ENCODE measurements at regions not wholly inside any gene's neighbourhood (a gene's known extent, or its start where the extent isn't known, plus 50 kb on each side); places are given as distances from the start of the nearest gene placed in this dataset.

DNA sequence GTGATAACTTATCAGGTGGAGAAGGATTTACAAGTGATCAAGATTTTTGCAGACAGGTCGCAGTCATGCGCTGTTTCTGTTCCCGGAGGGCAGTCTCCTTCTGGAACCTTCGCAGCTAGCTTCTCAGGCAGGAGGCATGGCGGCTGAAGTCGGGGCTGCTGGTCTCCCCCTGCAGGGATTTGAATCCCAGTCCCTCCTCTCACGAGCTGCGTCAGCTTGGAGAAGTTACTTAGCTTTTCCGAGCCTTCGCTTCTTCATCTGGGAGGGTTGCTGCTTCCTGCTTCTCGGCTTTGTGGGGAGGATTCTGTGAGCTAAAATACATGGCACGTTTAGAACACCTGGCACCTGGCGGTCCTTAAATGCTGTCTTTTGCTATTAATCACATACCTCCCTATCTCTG is 287.8 kb upstream of the FOXF1 start:
- no peak overlapping the region for H3K4me3 ChIP-seq (ENCODE audit: low read length)
- WGBS = 26% methylated on average over 13 of the region's 13 CpGs
- H3K4me1 ChIP-seq (ENCODE audit: control insufficient read depth, insufficient read depth, low read length) = no peaks in the 10 kb centered on the region
- intact Hi-C loops (cut with DNase I) = no loop called here
- H3K27ac ChIP-seq (ENCODE audit: low read length) = no peak overlapping the region
- ATAC-seq (no peak), DNase-seq (no peak)
- H3K27me3 ChIP-seq (ENCODE audit: control insufficient read depth, insufficient read depth) = no peaks in the 10 kb centered on the region
- no peaks in the 10 kb centered on the region for H3K9me3 ChIP-seq (ENCODE audit: control insufficient read depth, low read length)

DNA sequence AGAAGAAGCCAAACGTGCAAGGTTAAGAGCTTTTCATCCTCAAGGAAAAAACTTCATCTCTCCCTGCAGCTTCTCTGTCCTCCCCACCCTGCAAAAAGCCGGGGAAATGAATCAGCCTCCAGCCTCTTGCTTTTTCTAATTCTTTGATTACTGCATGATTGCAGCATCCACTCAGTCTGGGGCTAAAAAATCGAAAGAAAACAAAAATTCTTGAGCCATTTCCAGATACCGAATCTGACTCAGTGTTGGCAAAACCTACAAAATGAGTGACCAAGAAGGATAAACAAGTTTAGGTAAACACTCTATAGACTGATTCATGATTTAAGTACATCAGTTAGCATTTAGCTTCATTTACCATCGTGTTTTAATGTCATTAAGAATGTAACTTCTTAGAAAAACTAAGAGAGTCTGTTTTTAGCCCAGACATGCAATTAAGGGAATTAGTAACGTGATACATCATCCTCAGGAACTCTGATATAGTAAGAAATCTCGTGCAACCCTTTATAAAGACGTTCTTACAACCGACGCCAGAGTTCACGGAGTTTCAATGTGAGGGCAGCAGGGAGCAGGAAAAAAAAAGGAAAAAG is 287.3 kb upstream of the FOXF1 start:
- intact Hi-C loops (cut with DNase I) = no loop called here
- no peaks in the 10 kb centered on the region for H3K9me3 ChIP-seq (ENCODE audit: control insufficient read depth, low read length)
- H3K27me3 ChIP-seq (ENCODE audit: control insufficient read depth, insufficient read depth) = no peaks in the 10 kb centered on the region
- no peaks in the 10 kb centered on the region for H3K4me1 ChIP-seq (ENCODE audit: control insufficient read depth, insufficient read depth, low read length)
- no peak overlapping the region for H3K4me3 ChIP-seq (ENCODE audit: low read length)
- no peak for ATAC-seq
- DNase-seq = no peak
- H3K27ac ChIP-seq (ENCODE audit: low read length) = no peak overlapping the region
- 34% methylated on average over 11 of the region's 11 CpGs for WGBS

DNA sequence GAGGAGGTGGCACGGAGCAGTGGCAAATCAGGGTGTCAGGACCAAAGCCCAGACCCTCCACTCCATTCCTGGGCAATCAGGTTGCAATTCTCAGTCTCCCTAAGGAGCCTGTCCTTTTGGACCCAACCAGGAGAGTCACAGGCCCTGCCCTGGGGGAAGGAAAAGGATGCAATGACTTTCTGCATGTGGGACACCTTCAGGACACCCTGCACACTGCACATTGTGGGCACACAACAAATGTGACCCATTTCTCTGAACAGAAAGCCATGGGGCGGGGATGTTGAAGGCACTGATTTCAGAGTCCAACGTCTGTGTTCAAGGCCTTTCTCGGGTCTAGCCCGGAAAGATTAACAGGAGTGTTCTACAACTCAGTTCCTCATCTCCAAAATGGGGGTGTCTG is 286.2 kb upstream of the FOXF1 start:
- intact Hi-C loops (cut with DNase I) = no loop called here

DNA sequence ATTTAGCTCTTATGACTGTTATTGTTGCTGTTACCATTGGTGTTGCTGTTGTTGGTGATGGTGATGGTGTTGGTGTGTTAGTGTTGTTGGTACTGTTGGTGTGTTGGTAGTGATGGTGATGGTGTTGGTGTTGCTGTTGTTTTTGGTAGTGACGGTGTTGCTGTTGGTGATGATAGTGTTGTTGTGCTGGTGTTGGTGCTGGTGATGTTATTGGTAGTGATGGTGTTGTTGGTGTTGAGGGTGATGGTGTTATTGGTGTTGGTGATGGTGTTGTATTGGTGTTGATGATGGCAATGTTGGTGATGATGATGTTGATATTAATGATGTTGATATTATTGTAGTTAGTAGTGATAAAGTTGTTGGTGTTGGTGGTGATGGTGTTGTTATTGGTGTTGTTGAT is 285.7 kb upstream of the FOXF1 start:
- 95% methylated on average over 1 of the region's 1 CpG for WGBS
- no peak for DNase-seq
- no peaks in the 10 kb centered on the region for H3K9me3 ChIP-seq (ENCODE audit: control insufficient read depth, low read length)
- no peak overlapping the region for H3K4me3 ChIP-seq (ENCODE audit: low read length)
- no peak for ATAC-seq
- intact Hi-C loops (cut with DNase I) = no loop called here
- no peaks in the 10 kb centered on the region for H3K27me3 ChIP-seq (ENCODE audit: control insufficient read depth, insufficient read depth)
- H3K4me1 ChIP-seq (ENCODE audit: control insufficient read depth, insufficient read depth, low read length) = no peaks in the 10 kb centered on the region
- H3K27ac ChIP-seq (ENCODE audit: low read length) = no peak overlapping the region

More for the DNA sequence above, 286.2 kb upstream of the FOXF1 start:
- H3K27ac ChIP-seq (ENCODE audit: low read length) = no peak overlapping the region
- WGBS = 96% methylated on average over 5 of the region's 5 CpGs
- H3K9me3 ChIP-seq (ENCODE audit: control insufficient read depth, low read length) = no peaks in the 10 kb centered on the region
- H3K4me1 ChIP-seq (ENCODE audit: control insufficient read depth, insufficient read depth, low read length) = no peaks in the 10 kb centered on the region
- no peaks in the 10 kb centered on the region for H3K27me3 ChIP-seq (ENCODE audit: control insufficient read depth, insufficient read depth)
- DNase-seq = no peak
- ATAC-seq = no peak
- no peak overlapping the region for H3K4me3 ChIP-seq (ENCODE audit: low read length)

DNA sequence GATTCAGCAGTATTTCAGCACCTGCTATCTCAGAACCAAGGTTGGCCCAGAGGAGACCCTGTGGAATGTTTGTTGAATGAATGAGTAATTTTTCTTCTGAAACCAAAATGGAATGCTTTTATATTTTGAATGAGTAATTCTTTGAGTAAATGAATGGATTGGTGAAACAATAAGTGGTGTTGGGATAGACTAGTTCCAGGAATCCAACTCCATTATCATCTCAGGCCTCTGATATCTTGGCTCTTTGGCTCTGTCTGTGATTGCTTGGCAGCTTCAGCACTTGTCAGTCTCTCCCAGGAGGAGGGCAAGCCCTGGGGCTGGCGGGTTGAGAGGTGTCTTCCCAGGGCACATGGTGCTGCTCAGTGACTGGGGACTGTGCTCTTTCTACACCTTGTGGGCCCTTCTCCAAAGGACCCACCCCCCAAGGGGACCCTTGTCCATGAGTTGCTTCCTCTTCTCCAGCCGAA is 284.4 kb upstream of the FOXF1 start:
- DNase-seq (no peak), ATAC-seq (no peak)
- no peaks in the 10 kb centered on the region for H3K9me3 ChIP-seq (ENCODE audit: control insufficient read depth, low read length)
- H3K4me3 ChIP-seq (ENCODE audit: low read length) = no peak overlapping the region
- H3K4me1 ChIP-seq (ENCODE audit: control insufficient read depth, insufficient read depth, low read length) = no peaks in the 10 kb centered on the region
- no peak overlapping the region for H3K27ac ChIP-seq (ENCODE audit: low read length)
- H3K27me3 ChIP-seq (ENCODE audit: control insufficient read depth, insufficient read depth) = no peaks in the 10 kb centered on the region
- WGBS = 64% methylated on average over 2 of the region's 2 CpGs
- intact Hi-C loops (cut with DNase I) = no loop called here

DNA sequence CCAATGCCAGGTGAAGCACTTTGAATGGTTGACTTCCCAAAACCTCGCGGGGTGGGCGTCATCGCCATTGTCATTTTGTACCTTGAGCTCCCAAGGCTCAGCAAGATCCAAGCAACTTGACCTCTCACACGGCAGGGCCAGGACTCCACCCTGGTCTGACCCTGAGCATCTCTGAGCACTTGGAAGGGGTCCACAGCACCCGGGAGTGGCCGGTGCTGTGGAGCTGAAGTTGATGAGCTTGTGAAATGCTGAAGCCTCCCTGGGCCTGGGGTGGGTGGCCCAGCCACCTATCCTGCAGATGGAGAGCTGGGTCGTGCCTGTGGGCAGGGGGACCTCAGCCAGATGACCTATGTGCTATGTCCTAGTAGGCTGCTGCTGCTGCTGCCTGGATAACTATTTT is 283.3 kb upstream of the FOXF1 start:
- intact Hi-C loops (cut with DNase I) = no loop called here
- Histone ChIP-seq H3K9me3 (ENCODE audit: control insufficient read depth, low read length) (no peaks in the 10 kb centered on the region), H3K4me3 (ENCODE audit: low read length) (no peak overlapping the region), H3K27ac (ENCODE audit: low read length) (no peak overlapping the region), H3K27me3 (ENCODE audit: control insufficient read depth, insufficient read depth) (no peaks in the 10 kb centered on the region), H3K4me1 (ENCODE audit: control insufficient read depth, insufficient read depth, low read length) (no peaks in the 10 kb centered on the region)
- WGBS = 92% methylated on average over 8 of the region's 8 CpGs
- ATAC-seq (no peak), DNase-seq (no peak)

DNA sequence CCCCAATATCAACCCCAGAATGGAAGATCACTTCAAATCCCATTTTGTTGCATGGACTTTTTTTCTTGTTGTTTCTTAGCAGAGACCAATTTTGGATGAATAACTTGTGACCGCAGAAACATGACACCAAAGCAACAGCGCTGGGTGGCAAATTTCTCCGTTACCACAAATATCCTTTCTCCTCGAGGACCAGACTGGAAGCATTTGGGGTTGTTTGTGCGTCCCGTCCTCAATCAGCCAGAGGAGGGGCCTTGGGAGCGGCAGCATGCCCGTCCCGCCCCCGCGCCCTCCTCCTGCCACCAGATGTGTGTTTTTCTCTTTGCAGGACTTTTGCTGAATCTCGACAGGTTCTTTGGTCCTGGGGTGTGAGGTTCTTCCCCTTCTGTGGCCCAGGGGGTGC is 282.5 kb upstream of the FOXF1 start:
- no peaks in the 10 kb centered on the region for H3K4me1 ChIP-seq (ENCODE audit: control insufficient read depth, insufficient read depth, low read length)
- H3K27me3 ChIP-seq (ENCODE audit: control insufficient read depth, insufficient read depth) = no peaks in the 10 kb centered on the region
- no peak overlapping the region for H3K4me3 ChIP-seq (ENCODE audit: low read length)
- DNase-seq (no peak), ATAC-seq (no peak)
- intact Hi-C loops (cut with DNase I) = no loop called here
- WGBS = 53% methylated on average over 12 of the region's 12 CpGs
- H3K27ac ChIP-seq (ENCODE audit: low read length) = no peak overlapping the region
- no peaks in the 10 kb centered on the region for H3K9me3 ChIP-seq (ENCODE audit: control insufficient read depth, low read length)

DNA sequence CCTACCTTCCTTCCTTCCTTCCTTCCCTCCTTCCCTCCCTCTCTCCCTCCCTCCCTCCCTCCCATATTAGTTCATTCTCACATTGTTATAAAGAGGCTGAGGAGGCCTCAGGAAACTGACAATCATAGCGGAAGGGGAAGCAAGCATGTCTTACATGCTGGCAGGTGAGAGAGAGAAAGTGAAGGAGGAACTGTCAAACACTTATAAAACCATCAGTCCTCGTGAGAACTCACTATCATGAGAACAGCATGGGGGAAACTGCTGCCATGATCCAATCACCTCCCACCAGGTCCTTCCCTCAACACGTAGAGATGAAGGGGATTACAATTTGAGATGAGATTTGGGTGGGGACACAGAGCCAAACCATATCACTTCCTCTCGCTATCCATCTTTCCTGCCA is 281.6 kb upstream of the FOXF1 start:
- H3K9me3 ChIP-seq (ENCODE audit: control insufficient read depth, low read length) = no peaks in the 10 kb centered on the region
- no peak overlapping the region for H3K27ac ChIP-seq (ENCODE audit: low read length)
- no peaks in the 10 kb centered on the region for H3K4me1 ChIP-seq (ENCODE audit: control insufficient read depth, insufficient read depth, low read length)
- WGBS = 58% methylated on average over 4 of the region's 4 CpGs
- intact Hi-C loops (cut with DNase I) = no loop called here
- ATAC-seq (no peak), DNase-seq (no peak)
- no peaks in the 10 kb centered on the region for H3K27me3 ChIP-seq (ENCODE audit: control insufficient read depth, insufficient read depth)
- H3K4me3 ChIP-seq (ENCODE audit: low read length) = no peak overlapping the region

DNA sequence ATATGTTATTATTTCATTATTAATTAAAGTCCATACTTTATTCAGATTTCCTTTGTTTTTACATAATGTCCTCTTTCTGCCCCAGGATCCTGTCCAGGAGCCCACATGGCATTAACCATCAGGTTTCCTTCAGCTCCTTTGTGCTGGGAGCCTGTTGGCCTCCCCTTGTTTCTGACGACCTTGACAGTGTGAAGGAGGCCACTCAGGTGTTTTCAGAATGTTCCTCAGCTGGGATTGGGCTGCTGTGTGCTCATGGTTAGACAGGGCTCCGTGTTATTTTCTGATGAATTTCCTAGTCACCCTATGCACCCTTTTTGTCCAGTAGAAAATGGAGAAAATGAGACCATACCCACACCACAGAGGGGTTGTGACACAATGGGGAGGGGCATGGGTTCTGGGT is 281.0 kb upstream of the FOXF1 start:
- no peak overlapping the region for H3K27ac ChIP-seq (ENCODE audit: low read length)
- WGBS = 76% methylated on average over 2 of the region's 2 CpGs
- H3K9me3 ChIP-seq (ENCODE audit: control insufficient read depth, low read length) = no peaks in the 10 kb centered on the region
- DNase-seq (no peak), ATAC-seq (no peak)
- H3K27me3 ChIP-seq (ENCODE audit: control insufficient read depth, insufficient read depth) = no peaks in the 10 kb centered on the region
- no peak overlapping the region for H3K4me3 ChIP-seq (ENCODE audit: low read length)
- H3K4me1 ChIP-seq (ENCODE audit: control insufficient read depth, insufficient read depth, low read length) = no peaks in the 10 kb centered on the region
- intact Hi-C loops (cut with DNase I) = no loop called here

DNA sequence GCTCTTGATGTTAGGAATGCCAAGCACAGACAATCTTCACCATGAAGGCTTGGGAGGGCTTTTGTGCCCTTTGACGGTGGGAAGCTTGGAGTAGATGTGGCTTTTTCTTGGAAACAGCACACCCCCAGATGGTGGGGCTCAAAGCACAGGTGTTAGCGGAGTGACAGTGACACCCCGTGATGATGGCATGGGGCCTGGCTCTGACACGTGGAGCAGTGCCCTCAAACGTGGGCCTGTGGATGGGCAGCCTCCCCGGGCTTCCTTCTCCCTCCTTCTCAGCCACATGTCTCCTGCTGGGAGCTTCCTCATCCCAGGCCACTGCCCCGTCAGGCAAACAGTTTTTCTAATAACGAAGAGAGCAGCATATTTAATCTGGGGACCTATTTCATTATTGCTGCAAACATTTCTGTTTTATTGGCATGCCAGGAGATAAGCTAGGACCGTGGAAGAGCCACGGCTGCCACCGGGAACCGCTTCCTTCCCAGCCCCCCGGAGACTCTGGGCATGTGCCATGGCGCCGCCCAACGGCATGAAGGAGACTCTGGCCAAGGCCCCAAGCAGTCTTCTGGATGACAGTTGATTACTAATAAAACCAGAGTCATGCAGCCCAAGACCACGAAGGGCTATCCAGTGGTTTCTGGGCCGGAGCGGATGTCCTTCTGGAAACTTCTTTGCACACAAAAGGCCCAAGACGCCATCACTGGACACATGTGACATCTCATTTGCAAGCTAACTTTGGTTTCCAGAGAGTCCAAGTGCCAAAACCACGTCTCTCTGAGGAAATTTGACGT is 280.3 kb upstream of the FOXF1 start:
- 83% methylated on average over 22 of the region's 22 CpGs for WGBS
- DNase-seq = no peak
- intact Hi-C loops (cut with DNase I) = no loop called here
- H3K4me3 ChIP-seq (ENCODE audit: low read length) = no peak overlapping the region
- H3K9me3 ChIP-seq (ENCODE audit: control insufficient read depth, low read length) = no peaks in the 10 kb centered on the region
- H3K27ac ChIP-seq (ENCODE audit: low read length) = no peak overlapping the region
- H3K27me3 ChIP-seq (ENCODE audit: control insufficient read depth, insufficient read depth) = no peaks in the 10 kb centered on the region
- H3K4me1 ChIP-seq (ENCODE audit: control insufficient read depth, insufficient read depth, low read length) = no peaks in the 10 kb centered on the region
- no peak for ATAC-seq

DNA sequence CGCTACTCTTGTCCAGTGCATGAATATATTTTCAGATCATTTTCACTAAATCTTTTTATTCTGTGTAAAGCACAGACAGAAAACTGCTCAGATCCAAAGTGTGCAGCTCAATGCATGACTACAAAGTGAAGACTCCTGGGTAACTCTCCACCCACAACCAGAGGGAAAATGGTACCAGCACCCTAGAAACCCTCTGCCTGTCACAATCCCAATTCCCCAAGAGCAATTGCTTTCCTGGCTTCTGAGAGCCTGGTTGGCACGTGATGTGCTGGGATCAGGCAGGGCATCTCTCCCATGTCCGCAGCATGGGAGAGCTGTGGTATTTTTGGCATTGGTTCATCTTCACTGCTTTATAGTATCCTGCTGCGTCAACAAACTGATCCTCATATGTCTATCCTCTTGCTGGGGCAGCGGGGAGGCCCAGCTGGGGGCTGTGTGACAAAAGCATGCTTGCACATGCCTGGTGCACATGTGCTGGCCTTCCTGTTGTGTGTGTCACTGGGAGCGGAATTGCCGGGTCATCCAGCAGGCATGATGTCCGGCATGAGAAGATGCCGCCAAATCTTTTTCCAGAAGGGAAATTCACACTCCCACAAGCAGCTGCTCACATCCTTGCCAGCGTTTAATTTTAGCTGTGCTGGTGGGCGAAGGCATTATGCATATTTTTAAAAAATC is 278.9 kb upstream of the FOXF1 start:
- Histone ChIP-seq H3K9me3 (ENCODE audit: control insufficient read depth, low read length) (no peaks in the 10 kb centered on the region), H3K27ac (ENCODE audit: low read length) (no peak overlapping the region), H3K4me3 (ENCODE audit: low read length) (no peak overlapping the region), H3K4me1 (ENCODE audit: control insufficient read depth, insufficient read depth, low read length) (no peaks in the 10 kb centered on the region), H3K27me3 (ENCODE audit: control insufficient read depth, insufficient read depth) (no peaks in the 10 kb centered on the region)
- intact Hi-C loops (cut with DNase I) = no loop called here
- WGBS = 59% methylated on average over 11 of the region's 11 CpGs
- DNase-seq (no peak), ATAC-seq (no peak)

Measured in right cardiac atrium (tissue), 5 donors.